ENCODE measurements at regions not wholly inside any gene's neighbourhood (a gene's known extent, or its start where the extent isn't known, plus 50 kb on each side); places are given as distances from the start of the nearest gene placed in this dataset.

DNA sequence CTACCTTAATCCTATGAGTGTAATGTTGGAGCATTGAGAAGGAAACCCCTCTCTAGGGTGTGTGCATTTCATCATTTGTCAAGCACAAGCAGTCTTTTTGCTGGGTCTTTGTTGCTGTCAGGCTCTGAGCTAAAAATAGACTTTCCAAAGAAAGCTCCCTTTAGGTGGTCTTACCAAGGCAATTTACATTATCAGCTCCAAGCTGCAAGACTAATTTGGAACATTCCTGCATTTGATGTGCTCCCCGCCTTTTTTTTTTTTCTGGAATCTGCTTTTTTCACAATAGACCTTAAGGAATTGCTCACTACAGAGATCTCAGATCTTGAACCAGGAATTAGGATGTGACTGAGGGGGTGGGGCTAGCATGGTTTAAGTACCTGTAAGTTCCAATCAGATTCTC is 60.6 kb upstream of the STAC start:
- TF ChIP-seq, protein P1, sequence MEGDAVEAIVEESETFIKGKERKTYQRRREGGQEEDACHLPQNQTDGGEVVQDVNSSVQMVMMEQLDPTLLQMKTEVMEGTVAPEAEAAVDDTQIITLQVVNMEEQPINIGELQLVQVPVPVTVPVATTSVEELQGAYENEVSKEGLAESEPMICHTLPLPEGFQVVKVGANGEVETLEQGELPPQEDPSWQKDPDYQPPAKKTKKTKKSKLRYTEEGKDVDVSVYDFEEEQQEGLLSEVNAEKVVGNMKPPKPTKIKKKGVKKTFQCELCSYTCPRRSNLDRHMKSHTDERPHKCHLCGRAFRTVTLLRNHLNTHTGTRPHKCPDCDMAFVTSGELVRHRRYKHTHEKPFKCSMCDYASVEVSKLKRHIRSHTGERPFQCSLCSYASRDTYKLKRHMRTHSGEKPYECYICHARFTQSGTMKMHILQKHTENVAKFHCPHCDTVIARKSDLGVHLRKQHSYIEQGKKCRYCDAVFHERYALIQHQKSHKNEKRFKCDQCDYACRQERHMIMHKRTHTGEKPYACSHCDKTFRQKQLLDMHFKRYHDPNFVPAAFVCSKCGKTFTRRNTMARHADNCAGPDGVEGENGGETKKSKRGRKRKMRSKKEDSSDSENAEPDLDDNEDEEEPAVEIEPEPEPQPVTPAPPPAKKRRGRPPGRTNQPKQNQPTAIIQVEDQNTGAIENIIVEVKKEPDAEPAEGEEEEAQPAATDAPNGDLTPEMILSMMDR (IDR thresholded peaks at IDR 0.05; ENCODE audit: control insufficient read depth, insufficient read depth, low read depth, low read length, missing control alignments): no peak
- DNase-seq (ENCODE audit: low read depth): no peak
- H3K4me3 ChIP-seq (ENCODE audit: control insufficient read depth, low read depth, low read length): no peak overlapping the region
